ENCODE measurements at regions not wholly inside any gene's neighbourhood (a gene's known extent, or its start where the extent isn't known, plus 50 kb on each side); places are given as distances from the start of the nearest gene placed in this dataset.

- Histone ChIP-seq H3K36me3 (ENCODE audit: control insufficient read depth in 2 of 2, insufficient read depth in 2 of 2, low read length in 1 of 2) (no peaks in the 10 kb centered on the region), H2AFZ (ENCODE audit: control insufficient read depth, low read depth, low read length) (no peak overlapping the region), H3K27me3 (replicated peaks in 1 of 2; ENCODE audit: control insufficient read depth in 2 of 2, insufficient read depth in 2 of 2, low read length in 1 of 2) (no peaks in the 10 kb centered on the region), H3K9me3 (replicated peaks; ENCODE audit: control insufficient read depth, insufficient read depth, low read length) (no peaks in the 10 kb centered on the region), H3K27ac (ENCODE audit: control insufficient read depth, insufficient read depth) (no peak overlapping the region), H3K79me2 (ENCODE audit: control insufficient read depth, insufficient read depth, low read length) (no peaks in the 10 kb centered on the region), H3K4me2 (ENCODE audit: control insufficient read depth, insufficient read depth) (no peak overlapping the region), H3K4me1 (ENCODE audit: control insufficient read depth, insufficient read depth, low read length) (peaks cover 9% of the 10 kb centered on the region), H3K9ac (ENCODE audit: control insufficient read depth, insufficient read depth, low read length) (no peak overlapping the region), H4K20me1 (ENCODE audit: control insufficient read depth, insufficient read depth) (no peaks in the 10 kb centered on the region), H3K4me3 (no peak overlapping the region)
- 10% methylated on average over 9 of the region's 10 CpGs for WGBS (ENCODE audit: insufficient coverage, insufficient replicate concordance, low lambda C conversion rate, missing lambda C conversion rate)
- in situ Hi-C loops (cut with MboI) (loop anchor here (5.0 to 10.0 kb wide), 3 partner anchors 1204 to 1654 kb away; no protein-coding TSS in a partner anchor), intact Hi-C loops (cut with micrococcal nuclease; ENCODE audit: unreplicated experiment) (loop anchor here (1.0 to 5.0 kb wide), 5 partner anchors 118 to 1662 kb away; no protein-coding TSS in a partner anchor)
- SMC1A ChIA-PET (ENCODE audit: uncharacterized antibody, unreplicated experiment) = interaction anchor here (1.0 kb wide), 1 partner anchor 1377 kb away, joined by 3 read pairs; no protein-coding TSS in a partner anchor
- CTCF ChIA-PET = interaction anchor here (0.8 kb wide), 2 partner anchors 114 to 120 kb away, joined by 3 read pairs; no protein-coding TSS in a partner anchor
- RAD21 ChIA-PET (ENCODE audit: unreplicated experiment) = interaction anchor here (0.5 kb wide), 1 partner anchor 1241 kb away, joined by 3 read pairs; no protein-coding TSS in a partner anchor
- no peak for DNase-seq (ENCODE audit: low read depth, low spot score)
- POLR2A ChIA-PET = no interaction called here
- peak; percentile 55 for ATAC-seq
- TF ChIP-seq CTCF (IDR thresholded peaks at IDR 0.05 in 2 of 3, conservative IDR thresholded peaks at IDR 0.05 in 1 of 3; ENCODE audit: control insufficient read depth in 2 of 3, extremely low read depth in 1 of 3, insufficient read depth in 1 of 3, low read depth in 3 of 3, low read length in 3 of 3) (peak; percentile 73 to 84 (median 82)), RAD21 (IDR thresholded peaks at IDR 0.05; ENCODE audit: insufficient read depth, low read depth, low read length) (peak; percentile 91), PAX5 (IDR thresholded peaks at IDR 0.05; ENCODE audit: borderline replicate concordance, low read depth, low read length) (no peak), SMC3 (IDR thresholded peaks at IDR 0.05; ENCODE audit: borderline replicate concordance, low read length) (peak; percentile 62; the same call in 1 of the 2 replicates), ATF7 (IDR thresholded peaks at IDR 0.05; ENCODE audit: low read depth) (no peak), CHD2 (IDR thresholded peaks at IDR 0.05; ENCODE audit: borderline replicate concordance, low read depth, low read length) (no peak), MXI1 (IDR thresholded peaks at IDR 0.05; ENCODE audit: low read depth, low read length) (no peak), CBX5 (IDR thresholded peaks at IDR 0.05; ENCODE audit: low read depth) (no peak), FOXM1 (IDR thresholded peaks at IDR 0.05; ENCODE audit: low read depth, low read length) (no peak), SREBF2 (IDR thresholded peaks at IDR 0.05; ENCODE audit: low read length) (no peak), MLLT1 (IDR thresholded peaks at IDR 0.05) (no peak)
- BruUV-seq (replicated peaks) = no TSS peak
- peak; percentile 81 for FAIRE-seq
These were observed 88.6 kb downstream of the NUF2 start for GRCh38 chr1:163410073-163410999.
